Right lobe of liver (tissue), 6 donors: ENCODE measurements at regions not wholly inside any gene's neighbourhood (a gene's known extent, or its start where the extent isn't known, plus 50 kb on each side); places are given as distances from the start of the nearest gene placed in this dataset.

Source experiments
- ATAC-seq, 4 donors: fragments of 200-7000 bp; cut with Tn5 transposase; one replicate each; pipeline ENCODE4 v1.9.1; 2020; ENCODE audit warnings: mild to moderate bottlenecking in 4 of 4, moderate library complexity in 4 of 4
- DNase-seq, 3 donors: peaks; one replicate each; pipeline ENCODE4 v3.0.0-alpha.2; 2020
- H3K27ac ChIP-seq, 3 donors: fragments of 200-600 bp; one replicate each; pipeline ENCODE4 v1.8.0; 2022
- H3K27me3 ChIP-seq, 2 donors: fragments of 200-600 bp; one replicate each; pipeline ENCODE4 v1.8.0; 2022
- H3K36me3 ChIP-seq, 4 donors: fragments of 200-600 bp; sonication (generic) in 1 of 4; one replicate each; pipeline versions ENCODE4 v1.5.1 to v1.8.0; 2017 to 2022; ENCODE audit warnings: control low read depth in 1 of 4
- H3K4me1 ChIP-seq, 4 donors: fragments of 200-600 bp; sonication (generic) in 1 of 4; one replicate each; pipeline versions ENCODE4 v1.5.1 to v1.8.0; 2017 to 2022; ENCODE audit warnings: control low read depth in 1 of 4
- H3K4me3 ChIP-seq, 3 donors: fragments of 200-600 bp; one replicate each; pipeline ENCODE4 v1.8.0; 2022
- H3K9me3 ChIP-seq, 4 donors: fragments of 200-600 bp; sonication (generic) in 1 of 4; one replicate each; pipeline versions ENCODE4 v1.5.1 to v1.8.0; 2017 to 2022; ENCODE audit warnings: control low read depth in 1 of 4
- POLR2A ChIP-seq: fragments of 450-650 bp; IDR thresholded peaks from one replicate; pipeline ENCODE4 v1.6.1; 2017; ENCODE audit warnings: antibody characterized with exemption, mild to moderate bottlenecking
- WGBS: methylation state at CpG from one replicate; pipeline ENCODE4 v1.1.6; 2018; ENCODE audit warnings: low coverage, low lambda C conversion rate; ENCODE audit not compliant: insufficient coverage; ENCODE audit errors: missing lambda C conversion rate; 5-methylcytosine and 5-hydroxymethylcytosine counted together
- intact Hi-C, 2 donors: fragments of 100-400 bp; cut with DNase I; formaldehyde crosslinking; loops; one replicate each; pipeline versions ENCODE4 v1.11.2 to v1.14.1; 2022
- TF ChIP-seq, protein P1 (sequence below), 4 donors: fragments of 200-600 bp in 3 of 4; fragments of 450-650 bp in 1 of 4; IDR thresholded peaks; one replicate each; pipeline versions ENCODE4 v1.5.1 to v1.8.0; 2016 to 2022; ENCODE audit warnings: antibody characterized with exemption in 4 of 4, mild to moderate bottlenecking in 2 of 4
- donor health status: DM: no; HTN: yes; CAD: no.
- donor health status: DM: no; HTN: no; CAD: no.
- donor health status: DM: no; HTN: no; CAD: no.
- donor health status: DM: no; HTN: yes; CAD: no.
- donor health status: DM: no; HTN: yes; CAD: no.

DNA sequence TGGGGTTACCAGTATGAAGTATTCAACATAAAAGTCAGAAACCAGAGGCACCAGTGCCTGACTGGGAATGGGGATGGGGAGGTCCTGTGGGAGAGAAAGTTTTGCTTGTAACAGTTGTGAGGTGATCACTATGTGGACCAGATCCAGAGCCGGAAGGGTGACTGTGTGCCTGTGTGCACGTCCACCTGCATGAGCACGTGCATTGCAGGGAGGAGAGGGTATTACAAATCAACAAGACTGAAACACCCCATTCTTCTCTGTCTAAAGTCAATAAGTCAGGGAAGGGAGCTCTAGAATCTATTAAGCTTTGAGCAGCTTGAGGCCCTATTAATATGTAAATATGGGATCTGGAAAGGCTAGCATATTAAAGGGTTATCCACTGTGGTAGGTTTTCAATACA lies 241.0 kb upstream of the ACVR2A start:
- intact Hi-C loops: no loop called here
- DNase-seq: no peak
- WGBS: 67% methylated on average over 3 of the region's 3 CpGs
- H3K36me3 ChIP-seq: no peaks in the 10 kb centered on the region
- H3K27ac ChIP-seq: no peak overlapping the region
- H3K9me3 ChIP-seq: no peaks in the 10 kb centered on the region
- no peak for ATAC-seq
- no peaks in the 10 kb centered on the region for H3K4me1 ChIP-seq
- no peak overlapping the region for H3K4me3 ChIP-seq
- TF ChIP-seq, protein P1, sequence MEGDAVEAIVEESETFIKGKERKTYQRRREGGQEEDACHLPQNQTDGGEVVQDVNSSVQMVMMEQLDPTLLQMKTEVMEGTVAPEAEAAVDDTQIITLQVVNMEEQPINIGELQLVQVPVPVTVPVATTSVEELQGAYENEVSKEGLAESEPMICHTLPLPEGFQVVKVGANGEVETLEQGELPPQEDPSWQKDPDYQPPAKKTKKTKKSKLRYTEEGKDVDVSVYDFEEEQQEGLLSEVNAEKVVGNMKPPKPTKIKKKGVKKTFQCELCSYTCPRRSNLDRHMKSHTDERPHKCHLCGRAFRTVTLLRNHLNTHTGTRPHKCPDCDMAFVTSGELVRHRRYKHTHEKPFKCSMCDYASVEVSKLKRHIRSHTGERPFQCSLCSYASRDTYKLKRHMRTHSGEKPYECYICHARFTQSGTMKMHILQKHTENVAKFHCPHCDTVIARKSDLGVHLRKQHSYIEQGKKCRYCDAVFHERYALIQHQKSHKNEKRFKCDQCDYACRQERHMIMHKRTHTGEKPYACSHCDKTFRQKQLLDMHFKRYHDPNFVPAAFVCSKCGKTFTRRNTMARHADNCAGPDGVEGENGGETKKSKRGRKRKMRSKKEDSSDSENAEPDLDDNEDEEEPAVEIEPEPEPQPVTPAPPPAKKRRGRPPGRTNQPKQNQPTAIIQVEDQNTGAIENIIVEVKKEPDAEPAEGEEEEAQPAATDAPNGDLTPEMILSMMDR (IDR thresholded peaks at IDR 0.05): no peak
- TF ChIP-seq POLR2A: no peak
- no peaks in the 10 kb centered on the region for H3K27me3 ChIP-seq

DNA sequence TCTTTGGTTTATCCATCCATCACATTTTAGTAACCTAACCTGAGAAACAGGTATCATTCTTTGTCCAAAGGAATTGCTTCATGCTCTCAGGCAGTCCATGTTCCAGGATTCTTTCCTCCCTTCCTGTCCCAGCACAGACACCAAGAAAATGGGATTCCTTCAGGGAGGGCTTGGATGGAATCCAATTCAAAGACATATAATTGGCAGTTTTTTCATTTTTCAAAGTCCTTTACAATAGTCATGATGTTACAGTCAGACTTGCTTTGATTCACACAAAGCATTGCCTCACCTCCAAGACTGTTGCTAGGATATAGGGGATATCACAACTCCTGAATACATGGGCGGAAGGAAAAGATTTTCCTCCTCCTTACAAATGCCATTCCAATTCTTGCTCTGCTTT lies 241.4 kb upstream of the ACVR2A start:
- ATAC-seq: no peak

DNA sequence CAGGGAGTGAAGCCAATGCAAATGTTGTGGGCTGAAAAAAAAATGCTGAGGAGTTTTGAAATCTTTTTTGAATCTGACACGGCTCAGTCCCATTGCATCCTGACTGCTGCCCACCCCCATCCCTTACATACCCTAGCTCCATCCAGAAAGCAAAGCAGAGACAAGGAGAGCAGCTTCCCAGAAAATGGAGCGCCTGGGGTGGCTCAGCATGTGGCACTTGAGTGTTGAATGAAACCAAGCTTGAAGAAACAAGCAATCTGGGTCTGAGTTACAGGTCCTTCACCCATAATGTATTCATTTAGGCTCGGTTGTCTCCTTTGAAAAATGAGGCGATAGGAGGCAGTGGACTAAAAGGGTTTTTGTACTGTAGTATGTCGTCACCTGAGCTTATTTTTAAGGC lies 244.2 kb upstream of the ACVR2A start:
- ATAC-seq: no peak
- intact Hi-C loops: no loop called here
- TF ChIP-seq, protein P1 (IDR thresholded peaks at IDR 0.05): no peak
- no peak for TF ChIP-seq POLR2A
- no peak for DNase-seq
- no peaks in the 10 kb centered on the region for H3K4me1 ChIP-seq
- H3K36me3 ChIP-seq: no peaks in the 10 kb centered on the region
- WGBS: 41% methylated on average over 5 of the region's 5 CpGs
- no peaks in the 10 kb centered on the region for H3K9me3 ChIP-seq
- no peak overlapping the region for H3K4me3 ChIP-seq
- H3K27me3 ChIP-seq: no peaks in the 10 kb centered on the region
- H3K27ac ChIP-seq: no peak overlapping the region

More for the DNA sequence above, 241.4 kb upstream of the ACVR2A start:
- Histone ChIP-seq H3K4me3 (no peak overlapping the region), H3K36me3 (no peaks in the 10 kb centered on the region), H3K27me3 (no peaks in the 10 kb centered on the region), H3K4me1 (no peaks in the 10 kb centered on the region), H3K9me3 (no peaks in the 10 kb centered on the region), H3K27ac (no peak overlapping the region)
- DNase-seq: no peak
- TF ChIP-seq POLR2A: no peak
- TF ChIP-seq, protein P1 (IDR thresholded peaks at IDR 0.05): no peak
- WGBS: 78% methylated on average over 1 of the region's 1 CpG
- intact Hi-C loops: no loop called here

DNA sequence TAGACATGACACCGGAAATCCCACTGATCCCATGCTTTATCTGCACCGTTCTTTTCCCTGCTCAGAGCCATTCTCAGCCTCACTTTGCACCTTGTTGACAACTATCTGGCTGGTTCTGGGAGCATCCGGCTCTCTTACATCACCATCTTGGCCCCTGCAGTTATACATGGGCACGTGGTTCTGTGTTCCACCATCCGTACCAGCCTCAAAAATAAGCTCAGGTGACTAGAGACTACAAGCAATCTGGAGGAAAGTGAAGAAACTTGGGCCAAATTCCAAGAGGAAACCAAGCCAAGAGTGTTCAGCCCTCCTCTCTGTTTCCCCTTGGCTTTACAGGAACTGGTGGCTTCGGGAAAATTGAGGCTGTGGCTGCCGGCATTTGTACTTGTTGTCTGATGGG lies 244.6 kb upstream of the ACVR2A start:
- TF ChIP-seq, protein P1 (IDR thresholded peaks at IDR 0.05): no peak
- TF ChIP-seq POLR2A: no peak
- no peak for ATAC-seq
- no peaks in the 10 kb centered on the region for H3K4me1 ChIP-seq

DNA sequence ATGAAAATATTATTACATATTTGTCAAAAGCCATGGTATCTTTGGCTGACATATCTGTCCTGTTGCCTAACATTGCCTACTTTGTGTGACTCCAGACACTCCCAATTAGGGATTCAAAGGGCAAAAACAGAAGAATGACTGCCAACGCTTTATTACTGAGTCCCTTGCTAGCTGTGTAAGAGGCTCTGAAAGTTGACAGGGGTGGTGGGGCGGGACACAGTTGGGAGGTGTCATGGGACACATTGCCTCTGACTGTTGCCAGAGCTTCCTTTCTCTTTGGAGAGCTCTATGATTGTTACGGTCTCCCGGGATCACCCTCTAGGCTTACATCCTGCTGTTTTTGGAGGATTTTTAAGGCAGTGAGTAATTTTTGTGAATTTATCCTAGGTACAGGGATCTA lies 249.6 kb upstream of the ACVR2A start:
- H3K36me3 ChIP-seq: no peaks in the 10 kb centered on the region
- no peaks in the 10 kb centered on the region for H3K9me3 ChIP-seq
- ATAC-seq (no peak), DNase-seq (no peak)
- H3K27ac ChIP-seq: no peak overlapping the region
- 69% methylated on average over 4 of the region's 4 CpGs for WGBS
- no peak overlapping the region for H3K4me3 ChIP-seq
- no peaks in the 10 kb centered on the region for H3K4me1 ChIP-seq
- no peak for TF ChIP-seq POLR2A
- TF ChIP-seq, protein P1 (IDR thresholded peaks at IDR 0.05): no peak
- H3K27me3 ChIP-seq: no peaks in the 10 kb centered on the region
- intact Hi-C loops: no loop called here

More for the DNA sequence above, 244.6 kb upstream of the ACVR2A start:
- WGBS: 70% methylated on average over 6 of the region's 7 CpGs
- Histone ChIP-seq H3K36me3 (no peaks in the 10 kb centered on the region), H3K9me3 (no peaks in the 10 kb centered on the region), H3K4me3 (no peak overlapping the region), H3K27me3 (no peaks in the 10 kb centered on the region), H3K27ac (no peak overlapping the region)
- no peak for DNase-seq
- intact Hi-C loops: no loop called here
